ENCODE measurements at regions not wholly inside any gene's neighbourhood (a gene's known extent, or its start where the extent isn't known, plus 50 kb on each side); places are given as distances from the start of the nearest gene placed in this dataset.

DNA sequence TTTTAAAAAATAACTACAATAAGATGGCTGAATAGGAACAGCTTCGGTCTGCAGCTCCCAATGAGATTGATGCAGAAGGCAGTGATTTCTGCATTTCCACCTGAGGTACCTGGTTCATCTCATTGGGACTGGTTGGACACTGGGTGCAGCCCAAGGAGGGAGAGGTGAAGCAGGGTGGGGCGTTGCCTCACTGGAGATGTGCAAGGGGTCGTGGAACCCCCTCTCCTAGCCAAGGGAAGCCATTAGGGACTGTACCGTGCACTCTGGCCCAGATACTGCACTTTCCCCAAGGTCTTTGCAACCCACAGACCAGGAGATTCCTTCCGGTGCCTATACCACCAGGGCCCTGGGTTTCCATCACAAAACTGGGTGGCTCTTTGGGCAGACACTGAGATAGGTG is 640.1 kb downstream of the IQCM start:
- Histone ChIP-seq H3K4me3 (no peak overlapping the region), H3K9me3 (replicated peaks) (no peaks in the 10 kb centered on the region), H3K27me3 (no peaks in the 10 kb centered on the region), H3K27ac (no peak overlapping the region), H3K4me1 (no peaks in the 10 kb centered on the region), H3K36me3 (no peaks in the 10 kb centered on the region)
- no peak for DNase-seq

DNA sequence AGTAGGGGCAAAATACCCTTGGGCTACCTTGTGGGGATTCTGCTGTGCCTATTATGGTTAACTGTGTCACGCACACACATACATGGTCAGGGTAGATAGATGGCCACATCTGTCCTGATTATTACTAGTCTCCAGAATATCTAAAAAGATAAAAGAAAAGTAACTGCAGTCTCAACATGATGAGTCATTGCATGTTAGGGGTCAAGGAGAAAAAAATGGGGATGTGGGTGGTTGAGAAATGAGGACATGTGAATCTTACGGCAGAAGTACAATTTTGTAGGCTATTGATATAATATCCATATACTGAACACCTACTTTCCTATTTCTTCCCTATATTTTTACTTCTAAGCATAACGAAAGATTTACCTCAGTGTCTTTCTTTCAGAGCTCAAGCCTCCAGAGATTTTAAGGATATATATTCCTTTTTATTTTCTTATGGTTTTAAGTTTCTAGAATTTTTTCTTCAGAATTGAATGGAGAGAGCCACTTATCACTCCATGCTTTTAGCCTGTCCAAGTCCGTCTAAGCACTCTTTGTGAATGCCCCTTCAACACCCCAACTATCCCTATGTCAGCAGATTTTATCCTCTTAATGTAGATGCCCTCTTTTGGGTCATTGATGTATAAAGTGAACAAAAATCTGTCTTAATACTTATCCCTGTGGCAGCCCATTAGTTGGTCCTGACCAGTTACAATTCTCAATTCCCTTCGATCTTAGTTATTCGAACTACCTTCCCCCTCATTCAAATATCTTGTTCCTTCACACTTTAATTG is 642.2 kb downstream of the IQCM start:
- H3K27ac ChIP-seq: no peak overlapping the region

DNA sequence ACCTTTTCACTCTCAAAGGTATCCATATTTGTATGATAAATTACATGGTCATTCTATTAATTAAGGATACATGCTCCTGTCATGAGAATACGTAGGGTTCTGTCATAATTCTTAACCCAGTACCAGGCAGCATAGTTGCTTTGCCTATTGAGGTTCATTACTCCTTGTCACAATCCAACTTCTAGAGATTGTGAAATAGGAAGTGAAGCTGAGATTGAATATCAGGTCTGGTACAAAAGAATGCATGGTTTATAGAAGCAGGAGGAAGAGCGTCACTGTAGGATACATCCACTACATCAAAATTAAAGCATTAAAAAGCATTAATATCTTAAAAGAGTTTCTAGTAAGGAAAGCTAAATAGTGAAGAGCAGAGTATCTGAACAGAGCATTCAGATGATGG is 647.0 kb downstream of the IQCM start:
- no peak for DNase-seq
- Histone ChIP-seq H3K4me1 (no peaks in the 10 kb centered on the region), H3K4me3 (no peak overlapping the region), H3K27me3 (no peaks in the 10 kb centered on the region), H3K27ac (no peak overlapping the region), H3K36me3 (no peaks in the 10 kb centered on the region), H3K9me3 (replicated peaks) (no peaks in the 10 kb centered on the region)

More for the DNA sequence above, 642.2 kb downstream of the IQCM start:
- Histone ChIP-seq H3K9me3 (replicated peaks) (no peaks in the 10 kb centered on the region), H3K36me3 (no peaks in the 10 kb centered on the region), H3K4me1 (no peaks in the 10 kb centered on the region), H3K27me3 (no peaks in the 10 kb centered on the region), H3K4me3 (no peak overlapping the region)
- DNase-seq: no peak

GRCh38 chr4:149166876-149167275 is 648.8 kb downstream of the IQCM start:
- H3K4me1 ChIP-seq: no peaks in the 10 kb centered on the region
- no peak overlapping the region for H3K27ac ChIP-seq
- H3K27me3 ChIP-seq: no peaks in the 10 kb centered on the region
- no peaks in the 10 kb centered on the region for H3K9me3 ChIP-seq (replicated peaks)
- H3K36me3 ChIP-seq: no peaks in the 10 kb centered on the region
- no peak overlapping the region for H3K4me3 ChIP-seq
- no peak for DNase-seq

DNA sequence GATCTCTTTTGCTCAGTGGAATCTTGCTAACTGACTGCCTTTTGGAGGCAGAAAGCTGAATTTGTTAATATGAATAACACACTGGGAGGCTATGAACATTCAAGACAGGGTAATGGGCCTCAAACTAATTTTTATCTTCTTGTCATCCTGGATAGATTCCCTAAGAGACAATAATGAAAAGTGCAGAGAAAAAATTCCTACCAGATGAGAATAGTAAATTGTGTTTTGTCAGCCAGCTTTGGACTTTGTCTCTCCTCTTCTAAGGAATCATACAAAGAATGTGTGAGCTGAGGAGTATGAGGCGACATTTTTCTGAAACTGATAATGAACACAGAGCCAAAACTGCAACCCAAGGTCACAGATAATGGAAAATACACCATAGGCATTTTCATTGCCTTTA is 649.3 kb downstream of the IQCM start:
- DNase-seq: no peak
- Histone ChIP-seq H3K4me3 (no peak overlapping the region), H3K4me1 (no peaks in the 10 kb centered on the region), H3K27ac (no peak overlapping the region), H3K36me3 (no peaks in the 10 kb centered on the region), H3K27me3 (no peaks in the 10 kb centered on the region), H3K9me3 (replicated peaks) (no peaks in the 10 kb centered on the region)

DNA sequence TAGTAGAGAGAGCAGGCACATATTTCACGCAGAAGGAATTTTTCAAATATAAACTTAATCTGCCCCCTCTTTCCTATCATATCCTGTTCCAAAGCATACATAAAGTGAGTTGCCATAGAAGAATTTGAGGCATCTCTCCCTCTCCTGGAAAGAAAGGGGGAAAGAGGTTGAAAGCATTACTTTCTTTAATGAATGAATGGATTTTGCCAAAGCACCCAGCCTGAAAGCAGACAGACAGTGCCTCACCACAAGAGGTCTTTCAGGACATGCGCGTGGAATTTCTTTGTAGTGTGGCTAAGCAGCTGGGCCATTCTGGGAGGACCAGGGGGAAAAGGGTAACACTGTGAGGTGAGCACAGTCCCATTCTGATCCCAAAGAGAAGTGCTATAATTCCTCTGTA is 651.4 kb downstream of the IQCM start:
- peak; percentile 12 to 29 for DNase-seq
- H3K36me3 ChIP-seq: no peaks in the 10 kb centered on the region
- H3K27me3 ChIP-seq: no peaks in the 10 kb centered on the region
- H3K4me3 ChIP-seq: no peak overlapping the region
- no peaks in the 10 kb centered on the region for H3K9me3 ChIP-seq (replicated peaks)
- no peak overlapping the region; the same call in 1 of the 2 replicates for H3K27ac ChIP-seq
- H3K4me1 ChIP-seq: no peaks in the 10 kb centered on the region

DNA sequence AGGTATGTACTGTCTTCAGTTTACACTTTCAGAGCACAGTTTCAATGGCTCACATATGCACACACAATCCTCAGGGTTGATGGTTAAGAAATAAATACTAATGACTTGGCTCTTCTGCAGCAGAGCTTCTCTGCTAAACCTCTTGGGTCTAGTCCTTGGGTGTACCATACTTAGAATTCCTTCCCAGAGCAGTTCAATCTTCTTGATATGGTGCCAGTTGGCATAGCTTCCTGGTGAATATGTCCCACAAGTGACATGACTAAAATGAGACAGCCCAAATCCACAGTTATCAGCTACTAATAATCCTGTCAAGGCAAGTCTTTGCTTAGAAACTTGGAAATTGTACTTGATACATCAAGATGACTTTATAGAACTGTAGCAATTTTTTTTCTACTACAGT is 654.4 kb downstream of the IQCM start:
- no peaks in the 10 kb centered on the region for H3K4me1 ChIP-seq
- H3K27ac ChIP-seq: no peak overlapping the region
- no peak overlapping the region for H3K4me3 ChIP-seq
- H3K27me3 ChIP-seq: no peaks in the 10 kb centered on the region
- no peaks in the 10 kb centered on the region for H3K9me3 ChIP-seq (replicated peaks)
- no peaks in the 10 kb centered on the region for H3K36me3 ChIP-seq
- DNase-seq: no peak

GRCh38 chr4:149160370-149160769 is 655.3 kb downstream of the IQCM start:
- Histone ChIP-seq H3K36me3 (no peaks in the 10 kb centered on the region), H3K4me3 (no peak overlapping the region), H3K4me1 (no peaks in the 10 kb centered on the region), H3K27me3 (no peaks in the 10 kb centered on the region), H3K9me3 (replicated peaks) (no peaks in the 10 kb centered on the region), H3K27ac (no peak overlapping the region)
- no peak for DNase-seq

GRCh38 chr4:149158817-149159216 is 656.8 kb downstream of the IQCM start:
- no peak for DNase-seq
- Histone ChIP-seq H3K9me3 (replicated peaks) (no peaks in the 10 kb centered on the region), H3K4me3 (no peak overlapping the region), H3K4me1 (no peaks in the 10 kb centered on the region), H3K27ac (no peak overlapping the region), H3K27me3 (no peaks in the 10 kb centered on the region), H3K36me3 (no peaks in the 10 kb centered on the region)

DNA sequence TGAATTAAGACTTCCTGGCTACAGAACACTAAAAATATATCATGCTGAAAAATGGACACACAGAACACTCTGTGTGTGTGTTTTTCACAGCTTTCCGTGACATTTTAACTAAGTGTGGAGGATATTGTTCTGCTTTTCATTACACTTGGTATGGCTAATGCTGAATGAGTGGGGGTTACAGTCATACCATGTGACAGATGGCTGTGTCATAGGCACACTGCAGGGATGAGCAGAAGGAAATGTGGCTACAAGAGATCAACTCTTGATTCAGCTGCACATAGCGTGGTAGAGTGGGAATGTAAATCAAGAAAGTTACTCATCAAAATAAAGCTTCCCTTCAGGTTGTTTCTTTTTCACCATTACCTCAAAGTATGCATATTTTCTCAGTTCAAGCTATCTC is 669.8 kb downstream of the IQCM start:
- no peak overlapping the region for H3K4me3 ChIP-seq
- H3K27me3 ChIP-seq: no peaks in the 10 kb centered on the region
- no peak overlapping the region for H3K27ac ChIP-seq
- H3K4me1 ChIP-seq: no peaks in the 10 kb centered on the region
- H3K36me3 ChIP-seq: no peaks in the 10 kb centered on the region
- no peak for DNase-seq
- no peaks in the 10 kb centered on the region for H3K9me3 ChIP-seq (replicated peaks)

- H3K27me3 ChIP-seq: no peaks in the 10 kb centered on the region
- H3K4me3 ChIP-seq: no peak overlapping the region
- no peak for DNase-seq
- H3K27ac ChIP-seq: no peak overlapping the region
- H3K9me3 ChIP-seq (replicated peaks): no peaks in the 10 kb centered on the region
- no peaks in the 10 kb centered on the region for H3K4me1 ChIP-seq
- no peaks in the 10 kb centered on the region for H3K36me3 ChIP-seq
Observed at GRCh38 chr4:149144060-149144459, 671.6 kb downstream of the IQCM start.

- DNase-seq: no peak
- Histone ChIP-seq H3K4me3 (no peak overlapping the region), H3K9me3 (replicated peaks) (no peaks in the 10 kb centered on the region), H3K27ac (no peak overlapping the region), H3K27me3 (no peaks in the 10 kb centered on the region), H3K4me1 (no peaks in the 10 kb centered on the region), H3K36me3 (no peaks in the 10 kb centered on the region)
Observed at GRCh38 chr4:149141391-149141790, 674.3 kb downstream of the IQCM start.

DNA sequence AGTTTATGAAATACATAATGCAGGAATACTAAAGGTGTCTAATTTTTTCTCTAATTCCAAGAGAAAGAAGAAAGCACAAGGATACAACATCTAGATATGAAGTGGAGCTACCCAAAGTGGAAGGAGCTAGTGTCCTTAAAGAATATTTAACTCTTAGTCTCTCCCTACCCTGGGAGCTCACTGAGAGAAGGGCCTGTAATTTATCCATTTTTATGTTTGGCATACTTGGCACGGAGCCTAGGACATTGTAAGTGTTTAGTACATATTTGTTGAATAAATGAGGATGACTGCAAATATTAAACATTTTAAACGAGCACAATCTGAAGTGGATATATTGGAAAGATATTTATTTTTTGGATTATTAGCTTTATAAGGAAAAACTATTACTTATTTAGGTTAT is 674.8 kb downstream of the IQCM start:
- no peaks in the 10 kb centered on the region for H3K36me3 ChIP-seq
- H3K27me3 ChIP-seq: no peaks in the 10 kb centered on the region
- H3K4me1 ChIP-seq: no peaks in the 10 kb centered on the region
- H3K9me3 ChIP-seq (replicated peaks): no peaks in the 10 kb centered on the region
- H3K27ac ChIP-seq: no peak overlapping the region
- no peak overlapping the region for H3K4me3 ChIP-seq
- DNase-seq: no peak

- Histone ChIP-seq H3K27ac (no peak overlapping the region), H3K9me3 (replicated peaks) (no peaks in the 10 kb centered on the region), H3K27me3 (no peaks in the 10 kb centered on the region), H3K4me3 (no peak overlapping the region), H3K36me3 (no peaks in the 10 kb centered on the region), H3K4me1 (no peaks in the 10 kb centered on the region)
- DNase-seq: no peak
Observed at GRCh38 chr4:149136951-149137620, 678.6 kb downstream of the IQCM start.

DNA sequence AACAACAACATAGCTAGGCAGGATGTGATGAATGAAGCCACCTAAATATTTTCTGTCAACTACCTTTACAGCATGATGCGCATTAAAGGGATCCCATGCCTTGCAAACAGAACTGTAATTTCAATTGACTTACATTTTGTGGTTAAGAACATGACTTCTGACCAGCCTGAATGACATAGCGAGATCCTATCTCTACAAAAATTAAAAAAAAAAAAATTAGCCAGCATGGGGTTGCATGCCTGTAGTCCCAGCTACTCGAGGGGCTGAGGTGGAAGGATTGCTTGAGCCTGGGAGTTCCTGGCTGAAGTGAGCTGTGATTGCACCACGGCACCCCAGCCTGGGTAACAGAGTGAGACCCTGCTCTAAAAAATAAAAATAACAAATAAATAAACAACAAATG is 680.6 kb downstream of the IQCM start:
- Histone ChIP-seq H3K27me3 (no peaks in the 10 kb centered on the region), H3K27ac (no peak overlapping the region), H3K9me3 (replicated peaks) (no peaks in the 10 kb centered on the region), H3K4me3 (no peak overlapping the region), H3K4me1 (no peaks in the 10 kb centered on the region), H3K36me3 (no peaks in the 10 kb centered on the region)
- no peak for DNase-seq

- H3K27me3 ChIP-seq: no peaks in the 10 kb centered on the region
- H3K27ac ChIP-seq: no peak overlapping the region
- H3K4me3 ChIP-seq: no peak overlapping the region
- no peaks in the 10 kb centered on the region for H3K36me3 ChIP-seq
- DNase-seq: no peak
- no peaks in the 10 kb centered on the region for H3K9me3 ChIP-seq (replicated peaks)
- no peaks in the 10 kb centered on the region for H3K4me1 ChIP-seq
Observed at GRCh38 chr4:149121023-149121404, 678.8 kb upstream of the NR3C2 start.
